Posterior cingulate gyrus (tissue), 11 donors: ENCODE measurements at regions not wholly inside any gene's neighbourhood (a gene's known extent, or its start where the extent isn't known, plus 50 kb on each side); places are given as distances from the start of the nearest gene placed in this dataset.
"Not testable (repeated sequence)": the region's sequence is repeated elsewhere in the genome, so short reads cannot be mapped to it uniquely, and the experiment has no call there.

Experiments used
- DNase-seq, 10 donors: peaks; one replicate each; pipeline versions ENCODE4 v3.0.0 to v3.0.0-alpha.2; 2020 to 2021; ENCODE audit warnings: mixed read lengths in 3 of 10
- intact Hi-C: fragments of 100-400 bp; cut with DNase I; formaldehyde crosslinking; loops from one replicate; pipeline ENCODE4 v1.15.1; 2023

DNA sequence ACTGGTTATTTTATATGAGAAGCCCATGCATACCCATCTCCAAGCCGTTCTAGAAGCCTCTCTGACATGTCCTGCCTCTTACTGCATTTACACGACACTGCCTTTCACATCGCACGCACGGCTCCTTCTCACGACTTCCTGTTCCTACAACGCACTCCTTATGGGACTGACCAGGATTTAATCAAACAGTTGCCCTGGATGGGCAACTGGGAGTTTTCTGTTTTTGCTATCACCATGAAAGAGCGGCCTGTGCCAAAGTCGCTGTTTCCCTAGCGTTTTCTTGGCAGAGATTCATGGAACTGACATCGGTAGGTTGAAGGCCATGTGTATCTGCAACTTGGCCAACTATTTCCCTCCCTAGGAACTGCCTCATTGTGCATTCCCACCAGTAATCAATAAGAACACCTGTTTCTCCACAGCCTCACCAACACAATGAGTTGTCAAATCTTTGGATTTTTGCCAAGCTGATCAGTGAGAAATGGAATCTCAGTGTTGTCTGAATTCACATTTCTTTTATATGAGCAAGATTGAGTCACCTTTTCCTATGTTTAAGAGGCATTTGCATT lies 97.2 kb upstream of the OTOS start:
- DNase-seq = peak in 1 of 10 donors; percentile 46
- intact Hi-C loops = loop anchor here (10.0 kb wide), 1 partner anchor 107 kb away; no protein-coding TSS in a partner anchor

DNA sequence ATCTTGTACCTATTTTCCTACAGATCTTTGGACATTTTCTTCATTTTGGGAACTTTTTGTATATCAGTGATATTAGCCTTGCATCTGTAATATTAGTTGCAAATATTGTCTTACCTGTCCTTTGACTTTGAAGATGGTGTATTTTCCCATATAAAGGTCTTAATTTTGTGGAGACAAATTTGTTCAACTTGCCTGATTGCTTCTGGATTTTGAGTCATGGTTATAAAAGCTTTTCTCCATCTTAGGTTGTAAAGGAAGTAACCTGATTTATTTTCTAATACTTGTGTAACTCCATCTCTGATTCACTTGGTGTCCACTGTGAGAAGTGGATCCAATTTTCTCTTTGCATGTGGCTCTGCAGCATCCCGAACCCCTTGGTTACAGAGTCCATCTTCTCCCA lies 97.7 kb upstream of the OTOS start:
- DNase-seq = no peak
- intact Hi-C loops = loop anchor here (10.0 kb wide), 1 partner anchor 107 kb away; no protein-coding TSS in a partner anchor

DNA sequence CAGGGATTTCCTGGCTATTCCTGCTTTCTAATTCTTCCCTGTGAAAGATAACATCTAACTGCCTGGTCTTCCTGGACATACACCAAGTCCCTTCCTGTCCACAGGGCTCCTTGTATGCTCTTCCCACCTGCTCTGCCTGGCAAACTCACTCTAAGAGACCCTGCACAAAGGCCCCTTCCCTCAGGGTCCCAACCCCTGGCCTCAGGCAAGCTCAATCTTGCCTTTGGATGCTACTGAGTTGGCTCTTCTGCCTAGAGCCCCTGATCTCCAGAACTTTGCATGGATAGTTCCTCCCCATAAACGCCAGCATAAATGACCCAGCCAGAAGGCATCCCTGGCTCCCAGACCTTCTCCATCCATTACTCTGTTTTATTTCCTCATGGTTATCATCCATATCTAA lies 98.3 kb upstream of the OTOS start:
- intact Hi-C loops = loop anchor here (10.0 kb wide), 1 partner anchor 106 kb away; no protein-coding TSS in a partner anchor
- DNase-seq = no peak

DNA sequence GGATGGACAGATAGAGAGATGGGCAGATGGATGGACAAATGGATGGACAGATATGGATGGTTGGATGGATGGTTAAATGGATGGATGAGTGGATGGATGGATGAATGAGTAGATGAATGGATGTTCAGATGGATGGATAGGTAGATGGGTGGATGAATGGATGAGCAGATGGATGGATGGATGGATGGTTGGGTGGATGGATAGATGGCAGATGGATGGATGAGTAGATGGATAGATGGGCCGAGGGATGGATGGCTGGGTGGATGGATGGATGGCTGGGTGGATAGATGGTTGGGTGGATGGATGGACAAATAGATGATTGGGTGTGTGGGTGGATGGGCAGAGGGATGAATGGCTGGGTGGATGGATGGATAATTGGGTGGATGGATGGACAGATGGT lies 98.9 kb upstream of the OTOS start:
- no peak for DNase-seq
- intact Hi-C loops = loop anchor here (10.0 kb wide), 1 partner anchor 105 kb away; no protein-coding TSS in a partner anchor

DNA sequence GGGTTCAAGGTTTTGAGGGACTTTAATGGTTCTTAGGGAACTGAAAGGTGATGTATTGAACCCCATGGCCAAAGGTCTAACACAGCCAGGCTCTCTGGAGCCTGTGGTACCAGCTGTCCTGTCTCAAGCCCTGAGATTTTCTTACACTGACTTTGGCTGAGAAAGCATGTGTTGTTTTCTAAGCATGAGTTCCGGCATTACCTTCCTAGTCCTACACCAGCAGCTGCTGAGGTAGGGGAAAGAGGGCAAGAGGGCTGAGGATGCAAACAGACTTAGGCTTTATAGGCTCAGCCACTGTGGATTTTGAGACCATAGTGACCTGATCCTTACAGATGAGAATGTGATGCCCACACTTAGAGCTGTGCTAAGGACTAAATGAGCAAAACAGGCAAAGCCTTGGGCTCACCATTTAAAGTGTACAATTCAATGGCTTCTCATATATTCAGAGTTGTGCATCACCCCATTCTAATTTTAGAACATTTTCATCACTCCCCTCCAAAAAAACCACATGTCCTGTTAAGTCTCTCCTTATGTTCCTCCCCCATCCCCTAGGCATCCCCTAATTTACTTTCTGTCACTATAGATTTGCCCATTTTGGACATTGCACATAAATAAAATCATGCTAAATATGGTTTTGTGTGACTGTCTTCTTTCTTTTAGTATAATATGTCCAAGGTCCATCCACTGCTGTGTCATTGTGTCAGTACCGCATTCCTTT lies 99.7 kb upstream of the OTOS start:
- no peak for DNase-seq
- intact Hi-C loops = no loop called here

GRCh38 chr2:240240781-240241180 lies 100.3 kb upstream of the OTOS start:
- DNase-seq = no peak
- intact Hi-C loops = no loop called here

DNA sequence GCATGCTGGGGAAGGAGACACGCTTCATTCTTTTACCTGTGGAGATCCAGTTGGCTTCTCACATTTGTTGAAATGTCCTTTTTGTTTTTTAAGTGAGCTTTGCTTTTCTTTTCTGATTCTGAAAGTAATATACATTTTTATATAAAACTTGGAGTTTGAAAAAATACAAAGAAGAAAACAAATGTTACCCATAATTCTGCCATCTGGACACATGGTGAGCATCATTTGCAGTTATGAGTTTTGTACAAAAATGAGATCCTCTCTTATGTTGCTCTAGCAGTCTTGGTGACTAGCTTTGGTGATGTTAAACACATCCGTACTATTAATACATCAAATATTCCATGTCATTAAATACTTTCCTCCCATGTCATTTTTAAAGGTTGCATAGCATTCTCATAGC lies 101.1 kb upstream of the OTOS start:
- intact Hi-C loops = no loop called here
- DNase-seq = no peak

DNA sequence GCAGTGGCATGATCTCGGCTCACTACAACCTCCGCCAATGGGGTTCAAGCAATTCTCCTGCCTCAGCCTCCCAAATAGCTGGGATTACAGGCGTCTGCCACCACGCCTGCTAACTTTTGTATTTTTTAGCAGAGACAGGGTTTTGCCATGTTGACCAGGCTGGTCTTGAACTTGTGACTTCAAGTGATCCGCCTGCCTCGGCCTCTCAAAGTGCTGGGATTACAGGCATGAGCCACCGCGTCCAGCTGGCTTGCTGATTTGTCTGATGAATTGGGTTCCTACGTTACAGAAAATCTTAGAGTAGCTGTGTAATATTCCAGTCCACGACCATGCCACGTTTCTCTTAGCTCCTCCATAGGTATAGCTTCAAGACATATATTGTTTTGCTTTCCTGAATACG lies 102.6 kb upstream of the OTOS start:
- peak in 1 of 10 donors; percentile 70 for DNase-seq
- intact Hi-C loops = not testable (repeated sequence)

- intact Hi-C loops = no loop called here
- peak in 2 of 10 donors; percentile 51 to 59 for DNase-seq
These were observed 104.1 kb upstream of the OTOS start for GRCh38 chr2:240244543-240244942.

DNA sequence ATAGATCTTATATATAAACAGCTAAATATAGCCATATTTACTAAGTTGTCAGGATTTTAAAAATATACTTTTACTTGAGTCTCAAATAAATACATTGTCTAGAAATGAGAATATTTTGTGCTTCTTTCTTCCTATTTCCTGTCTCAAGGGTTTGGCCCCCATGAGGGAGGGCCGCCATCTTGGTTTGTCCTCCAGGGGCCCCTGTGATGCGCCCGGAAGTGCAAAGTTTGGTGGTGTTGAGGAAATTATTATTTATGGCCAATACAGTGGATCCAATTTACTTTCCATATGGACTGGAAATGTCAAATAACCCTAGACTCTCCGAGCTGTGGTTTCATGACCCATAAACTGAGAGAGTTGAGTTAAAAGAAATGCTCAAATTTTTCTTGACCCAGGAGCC lies 104.7 kb upstream of the OTOS start:
- intact Hi-C loops = no loop called here
- DNase-seq = no peak

DNA sequence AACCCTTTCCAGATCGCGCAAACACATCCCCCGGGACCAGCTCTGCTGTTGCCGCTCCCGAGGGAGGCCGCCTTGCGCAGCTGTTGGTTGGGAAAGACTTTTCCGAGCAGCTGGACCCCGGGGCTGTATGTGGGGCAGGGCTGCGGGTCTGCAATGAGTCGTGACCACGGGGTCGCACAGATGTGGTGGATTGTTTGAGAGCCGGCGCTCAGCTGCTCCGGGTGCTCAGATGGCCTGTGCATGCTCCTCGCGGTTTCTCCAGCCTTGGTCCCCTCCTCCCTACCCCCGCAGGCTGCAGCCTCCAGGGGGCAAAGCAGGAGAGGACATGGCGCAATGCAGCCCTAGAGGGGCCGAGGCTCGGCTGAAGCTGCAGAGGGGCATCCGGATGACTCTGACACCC lies 105.2 kb upstream of the OTOS start:
- DNase-seq = peak in 3 of 10 donors; percentile 55 to 62 (median 61)
- intact Hi-C loops = no loop called here

- DNase-seq = peak in 2 of 10 donors; percentile 68 to 75
- intact Hi-C loops = no loop called here
These were observed 105.8 kb upstream of the OTOS start for GRCh38 chr2:240246173-240246820.

- intact Hi-C loops = no loop called here
These were observed 106.9 kb upstream of the OTOS start for GRCh38 chr2:240247241-240247867.

DNA sequence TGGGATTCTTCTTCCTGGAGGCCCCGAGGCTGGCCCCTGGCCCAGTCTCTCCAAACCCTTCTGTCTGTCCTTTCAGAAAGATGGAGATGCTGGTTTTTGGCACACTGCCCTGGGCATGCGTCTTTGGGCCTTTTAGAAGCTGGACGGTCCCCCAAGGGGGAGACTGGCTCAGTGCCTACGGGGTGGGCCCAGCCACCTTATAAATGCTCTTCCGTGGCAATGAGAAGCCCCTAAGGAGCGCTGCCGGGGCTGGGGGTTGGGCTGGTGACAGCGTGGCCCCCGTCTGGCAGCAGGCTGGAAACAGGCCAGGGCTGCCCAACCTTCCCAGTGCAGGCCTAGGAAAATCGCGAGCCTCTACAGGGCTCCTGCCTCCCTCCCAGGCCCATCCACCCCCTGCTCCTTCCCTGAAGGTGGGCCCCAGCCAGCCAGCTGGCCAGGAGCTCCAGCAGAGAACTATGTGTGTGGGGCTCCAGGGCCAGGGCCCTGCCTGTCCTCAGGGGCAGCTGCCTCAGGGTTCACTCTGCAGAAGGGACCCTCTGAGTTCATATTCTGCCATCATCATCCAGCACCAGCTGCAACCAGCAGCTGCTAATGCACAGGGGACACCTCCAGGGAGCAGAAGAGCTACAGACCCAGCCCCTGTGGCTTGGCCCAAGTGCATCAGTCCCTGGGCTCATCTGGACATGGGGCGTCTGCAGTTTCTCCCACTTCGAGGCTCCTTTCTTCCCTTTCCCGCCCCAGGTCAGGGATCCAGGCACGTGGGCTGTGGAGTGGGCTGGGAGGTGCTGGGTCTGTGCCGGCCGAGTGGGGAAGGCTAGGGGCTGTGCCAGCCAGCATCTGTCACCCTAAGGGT lies 107.6 kb upstream of the OTOS start:
- intact Hi-C loops = no loop called here
- peak in 3 of 10 donors; percentile 68 to 86 (median 72) for DNase-seq

More at GRCh38 chr2:240247241-240247867, 106.9 kb upstream of the OTOS start:
- DNase-seq = no peak

DNA sequence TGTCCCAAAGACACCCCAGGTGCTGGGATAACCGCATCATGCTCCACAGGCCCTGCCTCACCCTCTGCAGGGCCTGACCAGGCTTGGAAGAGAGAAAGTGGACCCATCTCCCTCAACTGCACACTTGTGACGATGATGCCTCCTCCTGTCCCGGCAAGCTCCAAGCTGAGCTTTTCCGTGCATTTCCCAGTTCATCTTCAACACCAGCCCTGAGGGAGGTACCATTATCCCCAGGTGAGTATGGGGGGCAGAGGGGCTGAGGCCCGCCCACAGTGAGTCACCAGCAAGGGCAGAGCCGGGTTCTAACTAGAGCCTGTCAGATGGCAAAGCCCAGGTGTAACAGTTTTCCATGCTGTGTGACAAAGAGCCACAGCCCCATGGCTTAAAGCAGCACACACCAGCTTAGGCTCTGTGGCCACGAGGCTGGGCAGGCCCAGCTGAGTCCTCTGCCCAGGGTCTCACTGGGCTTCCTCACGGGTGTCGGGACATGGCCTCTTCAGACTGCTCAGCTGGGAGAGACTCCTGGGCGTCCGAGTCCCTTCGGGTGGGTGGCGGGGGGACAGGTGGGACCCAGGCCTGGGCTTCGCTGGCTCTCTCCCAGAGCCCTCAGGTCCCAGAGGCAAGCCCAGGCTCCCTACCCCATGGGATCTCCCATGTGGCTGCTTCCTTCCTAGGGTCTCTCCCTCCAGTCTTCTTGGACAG lies 108.4 kb upstream of the OTOS start:
- intact Hi-C loops = no loop called here
- DNase-seq = peak in 2 of 10 donors; percentile 58 to 70

DNA sequence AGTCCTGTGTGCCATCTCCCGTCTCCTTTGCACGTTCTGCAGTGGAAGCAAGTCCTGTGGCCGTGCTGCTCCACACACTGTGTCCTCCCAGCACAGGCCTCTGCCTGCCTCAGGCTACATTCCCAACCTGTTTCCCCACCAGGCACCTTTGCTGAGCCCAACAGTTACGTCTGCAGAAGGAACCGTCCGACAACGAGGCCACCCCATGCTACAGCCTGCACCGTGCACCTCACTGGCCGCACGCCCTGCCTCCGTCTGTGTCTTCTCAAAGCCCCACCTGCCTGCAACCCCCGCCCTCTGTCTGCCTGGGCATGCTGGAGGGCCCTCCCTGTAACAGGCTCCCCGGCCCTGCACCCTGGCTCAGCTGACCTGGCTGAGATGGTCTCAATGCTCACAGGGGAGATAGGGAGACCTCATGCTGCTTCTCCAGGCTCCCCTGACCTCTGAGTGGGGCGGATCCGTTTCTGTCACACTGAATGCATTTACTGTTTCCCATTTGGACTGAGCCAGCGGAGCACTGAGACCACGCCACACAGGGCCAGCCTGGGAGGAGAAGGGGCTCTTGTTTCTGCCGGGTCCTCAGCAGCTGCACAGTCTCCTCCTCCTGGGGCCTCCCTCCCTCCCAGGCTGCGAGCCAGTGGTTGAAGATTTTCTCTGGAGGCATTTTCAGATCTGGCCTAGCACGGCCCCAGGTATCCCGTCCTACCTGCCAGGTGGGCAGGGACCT lies 109.1 kb upstream of the OTOS start:
- intact Hi-C loops = no loop called here
- peak in 8 of 10 donors; percentile 43 to 95 (median 70) for DNase-seq

DNA sequence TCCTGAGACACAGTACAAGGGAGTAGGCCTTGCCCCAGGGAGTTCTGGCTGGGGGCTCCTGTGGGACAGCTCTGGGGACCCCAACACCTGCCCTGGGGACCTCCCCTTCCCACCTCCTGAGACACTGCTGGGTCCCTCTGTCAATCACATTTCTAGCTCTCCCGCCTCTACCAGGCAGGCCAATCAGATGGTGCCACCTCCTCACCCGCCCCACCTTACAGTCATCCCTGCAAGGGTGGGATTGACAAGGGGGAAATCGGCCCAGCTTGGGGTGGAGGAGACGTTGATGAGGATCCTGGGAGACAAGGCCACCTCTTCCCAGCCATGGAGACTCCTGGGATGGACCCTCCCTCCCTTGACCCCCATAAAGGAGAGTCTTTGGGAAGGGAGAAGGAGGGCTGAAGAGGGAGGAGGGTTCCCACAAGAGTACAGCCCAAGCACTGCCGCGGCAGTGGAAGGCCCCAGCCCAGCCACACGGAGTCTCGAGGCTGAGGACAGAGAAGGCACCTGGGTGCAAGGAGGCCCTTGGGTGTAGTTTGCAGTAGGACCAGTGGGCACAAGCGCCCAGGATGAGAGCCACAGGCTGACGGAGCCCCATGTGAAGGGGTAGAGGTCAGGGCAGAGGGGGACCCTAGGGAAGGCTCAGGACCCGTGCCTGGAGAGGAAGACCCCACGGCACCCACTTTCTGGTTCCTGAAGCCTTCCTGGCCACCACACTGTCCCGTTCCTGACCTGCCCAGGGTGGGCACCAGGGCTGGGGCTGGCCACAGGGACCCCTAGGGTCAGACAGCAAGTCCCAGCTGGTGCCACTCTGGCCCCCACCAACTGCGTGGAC lies 109.9 kb upstream of the OTOS start:
- intact Hi-C loops = no loop called here

More for the DNA sequence above, 109.9 kb upstream of the OTOS start:
- DNase-seq = peak in 3 of 10 donors; percentile 64 to 79 (median 75)
